ENCODE measurements at regions not wholly inside any gene's neighbourhood (a gene's known extent, or its start where the extent isn't known, plus 50 kb on each side); places are given as distances from the start of the nearest gene placed in this dataset.
A peak's percentile ranks its signal among the peaks of the same experiment; 100 is the strongest.

DNA sequence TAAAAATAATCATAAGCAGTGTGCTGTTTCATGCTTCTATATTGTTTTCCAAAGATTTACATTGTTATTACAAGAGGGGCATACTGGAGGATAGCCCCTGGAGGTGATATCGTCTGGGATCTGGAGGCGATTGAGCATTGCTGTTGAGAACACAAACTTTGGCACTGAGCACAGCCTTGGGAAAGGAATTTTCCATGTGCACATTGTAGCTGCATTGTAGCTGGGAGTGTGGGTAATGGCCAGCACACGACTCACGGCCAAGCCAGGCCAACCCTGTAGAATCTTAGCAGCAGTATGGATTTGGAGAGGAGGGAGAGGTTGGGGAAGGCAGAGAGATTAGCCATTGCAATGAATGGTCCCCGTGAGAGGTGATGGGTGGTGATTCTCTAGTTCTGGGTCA is 121.9 kb downstream of the SMIM20 start:
- Mint-ChIP-seq H3K9me3 (peaks cover 3% of the 10 kb centered on the region), H3K27me3 (ENCODE audit: low read depth) (no peaks in the 10 kb centered on the region), H3K36me3 (ENCODE audit: low read depth) (no peaks in the 10 kb centered on the region), H3K4me3 (no peak overlapping the region), H3K27ac (ENCODE audit: unreplicated experiment) (no peak overlapping the region), H3K4me1 (peaks cover 21% of the 10 kb centered on the region)
- TF ChIP-seq, protein P1, sequence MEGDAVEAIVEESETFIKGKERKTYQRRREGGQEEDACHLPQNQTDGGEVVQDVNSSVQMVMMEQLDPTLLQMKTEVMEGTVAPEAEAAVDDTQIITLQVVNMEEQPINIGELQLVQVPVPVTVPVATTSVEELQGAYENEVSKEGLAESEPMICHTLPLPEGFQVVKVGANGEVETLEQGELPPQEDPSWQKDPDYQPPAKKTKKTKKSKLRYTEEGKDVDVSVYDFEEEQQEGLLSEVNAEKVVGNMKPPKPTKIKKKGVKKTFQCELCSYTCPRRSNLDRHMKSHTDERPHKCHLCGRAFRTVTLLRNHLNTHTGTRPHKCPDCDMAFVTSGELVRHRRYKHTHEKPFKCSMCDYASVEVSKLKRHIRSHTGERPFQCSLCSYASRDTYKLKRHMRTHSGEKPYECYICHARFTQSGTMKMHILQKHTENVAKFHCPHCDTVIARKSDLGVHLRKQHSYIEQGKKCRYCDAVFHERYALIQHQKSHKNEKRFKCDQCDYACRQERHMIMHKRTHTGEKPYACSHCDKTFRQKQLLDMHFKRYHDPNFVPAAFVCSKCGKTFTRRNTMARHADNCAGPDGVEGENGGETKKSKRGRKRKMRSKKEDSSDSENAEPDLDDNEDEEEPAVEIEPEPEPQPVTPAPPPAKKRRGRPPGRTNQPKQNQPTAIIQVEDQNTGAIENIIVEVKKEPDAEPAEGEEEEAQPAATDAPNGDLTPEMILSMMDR (conservative IDR thresholded peaks at IDR 0.05), result no peak
- DNase-seq (ENCODE audit: low read depth, low spot score), result no peak

DNA sequence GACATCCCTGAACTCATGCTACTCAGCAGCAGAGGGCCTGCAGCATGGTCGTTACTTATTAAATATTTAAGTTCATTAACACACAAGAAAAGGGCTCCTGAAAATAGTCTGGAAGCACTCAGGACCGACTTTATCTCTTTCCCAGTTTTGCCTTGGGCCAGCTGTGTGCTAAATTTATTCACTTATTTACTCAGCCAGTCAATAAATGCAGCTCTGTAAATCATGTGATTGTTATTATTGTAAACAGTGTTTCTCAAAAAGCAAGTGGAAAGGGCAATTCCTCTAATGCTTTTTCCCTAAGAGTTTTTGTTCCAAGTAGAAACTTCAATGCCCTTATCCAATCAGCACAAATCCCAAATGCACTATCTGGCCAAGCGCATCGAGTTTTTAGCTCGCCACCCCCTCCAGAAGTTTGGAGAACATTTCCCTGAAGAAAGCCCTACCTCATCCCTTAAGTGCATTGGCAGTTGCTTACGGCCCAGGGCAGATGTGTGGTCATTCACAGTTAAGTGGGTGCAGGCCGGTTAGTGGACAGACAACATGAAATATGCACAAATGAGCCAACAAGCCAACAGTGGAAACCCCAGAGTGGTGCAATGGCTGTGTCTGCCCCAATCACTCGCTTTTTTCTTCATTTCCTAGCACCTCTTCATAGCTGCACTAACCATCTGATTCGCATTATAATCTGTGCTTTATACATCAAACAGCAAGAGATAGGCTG is 125.8 kb downstream of the SMIM20 start:
- H3K9me3 Mint-ChIP-seq, result peaks cover 3% of the 10 kb centered on the region
- TF ChIP-seq, protein P1 (conservative IDR thresholded peaks at IDR 0.05), result no peak
- DNase-seq (ENCODE audit: low read depth, low spot score), result no peak
- H3K27ac Mint-ChIP-seq (ENCODE audit: unreplicated experiment), result no peak overlapping the region
- H3K27me3 Mint-ChIP-seq (ENCODE audit: low read depth), result no peaks in the 10 kb centered on the region
- no peak overlapping the region for H3K4me3 Mint-ChIP-seq
- H3K4me1 Mint-ChIP-seq, result no peaks in the 10 kb centered on the region
- no peaks in the 10 kb centered on the region for H3K36me3 Mint-ChIP-seq (ENCODE audit: low read depth)

DNA sequence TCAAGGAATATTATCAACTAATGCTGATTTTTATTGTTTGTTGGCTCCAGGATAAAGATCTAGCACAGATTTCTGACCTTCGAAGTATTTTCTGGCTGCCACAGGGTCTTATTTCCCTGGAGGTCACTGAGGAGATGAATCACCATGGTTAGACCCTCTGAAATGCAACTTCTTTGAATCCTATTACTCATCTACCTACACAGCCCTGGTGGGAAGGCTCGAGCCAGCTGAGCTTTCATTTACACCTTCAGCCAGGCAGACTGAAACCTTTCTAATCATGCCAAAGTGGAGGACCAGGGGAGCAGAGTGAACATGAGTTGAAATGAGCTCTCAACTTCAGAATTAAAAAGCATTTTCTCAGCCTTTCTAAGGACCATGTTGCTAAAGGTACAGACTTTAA is 130.5 kb downstream of the SMIM20 start:
- H3K9me3 Mint-ChIP-seq, result no peaks in the 10 kb centered on the region

DNA sequence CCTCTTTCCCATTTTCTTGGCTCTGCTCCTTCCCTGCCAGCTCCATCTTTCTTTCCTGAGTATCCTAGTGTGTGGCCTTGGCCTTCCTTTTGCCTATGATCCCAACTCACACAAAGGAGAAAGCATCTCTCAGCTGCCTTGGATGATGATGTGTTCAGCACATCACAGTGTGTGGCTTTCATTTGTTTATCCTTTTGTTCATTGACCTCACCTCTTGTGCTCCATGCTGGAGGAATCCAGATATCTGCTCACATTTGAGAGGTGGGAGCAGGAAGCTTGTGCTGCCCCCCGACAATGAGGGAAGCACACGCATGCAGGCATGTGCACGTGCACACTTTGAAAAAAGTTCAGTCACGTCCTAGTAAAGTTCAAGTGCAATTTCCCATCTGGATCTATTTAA is 131.0 kb downstream of the SMIM20 start:
- Mint-ChIP-seq H3K27ac (ENCODE audit: unreplicated experiment) (no peak overlapping the region), H3K9me3 (no peaks in the 10 kb centered on the region)

More for the DNA sequence above, 130.5 kb downstream of the SMIM20 start:
- Mint-ChIP-seq H3K27ac (ENCODE audit: unreplicated experiment) (no peak overlapping the region), H3K4me1 (peaks cover 16% of the 10 kb centered on the region), H3K27me3 (ENCODE audit: low read depth) (no peaks in the 10 kb centered on the region), H3K36me3 (ENCODE audit: low read depth) (no peaks in the 10 kb centered on the region), H3K4me3 (no peak overlapping the region)
- TF ChIP-seq, protein P1 (conservative IDR thresholded peaks at IDR 0.05), result no peak
- no peak for DNase-seq (ENCODE audit: low read depth, low spot score)

DNA sequence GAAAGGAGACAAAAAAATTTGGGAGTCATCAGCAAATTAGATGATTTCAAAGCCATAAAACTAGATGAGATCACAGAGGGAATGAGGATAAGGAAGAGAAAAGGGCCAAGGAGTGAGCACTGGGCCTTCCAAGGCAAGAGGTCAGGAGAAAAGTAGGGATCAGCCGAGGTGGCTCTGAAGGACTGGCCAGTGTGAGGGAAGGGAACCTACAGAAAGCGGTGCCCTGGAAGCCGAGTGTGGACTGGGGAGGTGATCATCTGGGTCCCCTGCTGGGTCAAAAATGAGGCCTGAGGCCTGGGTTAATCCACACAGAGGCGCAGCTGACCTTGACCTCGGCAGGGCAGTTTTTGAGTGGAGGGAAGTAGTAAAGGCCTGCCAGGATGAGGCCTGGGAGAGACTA is 133.8 kb downstream of the SMIM20 start:
- TF ChIP-seq, protein P1 (conservative IDR thresholded peaks at IDR 0.05), result no peak
- H3K27ac Mint-ChIP-seq (ENCODE audit: unreplicated experiment), result peak overlapping the region; percentile 31
- H3K36me3 Mint-ChIP-seq (ENCODE audit: low read depth), result no peaks in the 10 kb centered on the region

More for the DNA sequence above, 131.0 kb downstream of the SMIM20 start:
- no peak for DNase-seq (ENCODE audit: low read depth, low spot score)
- TF ChIP-seq, protein P1 (conservative IDR thresholded peaks at IDR 0.05), result no peak
- Mint-ChIP-seq H3K4me1 (peaks cover 16% of the 10 kb centered on the region), H3K4me3 (no peak overlapping the region), H3K36me3 (ENCODE audit: low read depth) (no peaks in the 10 kb centered on the region), H3K27me3 (ENCODE audit: low read depth) (no peaks in the 10 kb centered on the region)

More for the DNA sequence above, 133.8 kb downstream of the SMIM20 start:
- Mint-ChIP-seq H3K9me3 (no peaks in the 10 kb centered on the region), H3K27me3 (ENCODE audit: low read depth) (no peaks in the 10 kb centered on the region), H3K4me1 (peaks cover 16% of the 10 kb centered on the region), H3K4me3 (no peak overlapping the region)
- no peak for DNase-seq (ENCODE audit: low read depth, low spot score)

Measured in neural crest cell (in vitro differentiated cells).